GM19023 (cell line): ENCODE measurements at regions not wholly inside any gene's neighbourhood (a gene's known extent, or its start where the extent isn't known, plus 50 kb on each side); places are given as distances from the start of the nearest gene placed in this dataset.
"Not testable (repeated sequence)": the region's sequence is repeated elsewhere in the genome, so short reads cannot be mapped to it uniquely, and the experiment has no call there.

ENCODE experiments used
- ATAC-seq: cut with Tn5 transposase; IDR thresholded peaks from one replicate; pipeline ENCODE4 v1.9.1; 2021; ENCODE audit warnings: mild to moderate bottlenecking, moderate library complexity; ENCODE audit not compliant: unreplicated experiment

DNA sequence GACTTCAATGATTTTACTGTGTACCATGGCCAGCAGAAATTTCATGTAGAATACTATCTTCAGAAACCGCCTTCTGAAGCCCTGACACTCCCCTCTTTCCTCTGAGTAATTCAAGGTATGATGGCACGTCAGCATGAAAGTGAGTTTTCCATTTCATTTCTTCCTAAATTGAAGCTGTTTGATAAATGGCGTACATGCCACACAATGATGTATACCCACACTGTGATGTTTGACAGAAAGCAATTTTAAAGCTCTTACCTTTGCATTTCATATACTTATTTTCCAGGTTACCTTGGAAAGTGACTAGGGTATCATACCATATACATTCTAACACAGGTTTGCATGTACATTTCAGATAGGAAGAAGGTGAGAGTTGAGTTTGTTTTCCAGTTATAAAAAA, 147.9 kb upstream of the LRRC3B start:
- ATAC-seq, result no peak

DNA sequence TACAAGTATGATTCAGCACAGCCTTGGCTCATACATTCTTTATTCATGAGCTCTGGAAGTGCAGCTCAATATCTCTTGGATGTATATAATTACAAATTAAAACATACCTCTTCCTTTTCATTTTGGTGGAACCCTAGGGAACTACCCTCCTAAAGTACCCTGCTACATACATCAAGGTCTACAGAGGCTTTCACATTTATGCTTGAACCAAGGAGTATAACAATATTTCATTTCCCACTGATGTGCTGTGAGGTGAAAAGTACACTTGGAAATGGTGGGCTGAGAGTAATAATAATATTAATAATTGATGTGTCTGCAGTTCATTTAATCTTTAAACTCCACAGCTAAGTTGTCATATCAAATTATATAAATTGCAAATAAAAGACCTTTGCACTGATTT, 142.2 kb upstream of the LRRC3B start:
- ATAC-seq, result no peak

DNA sequence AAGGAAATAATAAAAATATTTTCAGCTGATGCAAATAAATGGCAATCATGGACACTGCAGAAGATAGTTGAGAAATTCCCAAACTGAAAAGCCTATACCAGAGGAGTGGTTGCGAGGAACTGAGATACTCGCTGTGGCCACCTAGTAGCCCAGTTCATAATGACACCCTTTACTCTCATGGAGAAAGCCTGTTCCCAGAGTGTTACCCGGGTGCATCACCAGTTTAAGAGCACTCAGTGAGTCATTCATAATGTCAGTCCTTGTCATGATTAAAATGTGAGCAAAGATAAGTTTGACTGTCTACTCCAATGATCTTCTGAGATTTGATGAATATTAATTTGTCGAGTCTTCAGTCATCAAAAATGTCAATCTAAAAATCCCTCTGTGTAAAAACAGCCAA, 138.4 kb upstream of the LRRC3B start:
- no peak for ATAC-seq

DNA sequence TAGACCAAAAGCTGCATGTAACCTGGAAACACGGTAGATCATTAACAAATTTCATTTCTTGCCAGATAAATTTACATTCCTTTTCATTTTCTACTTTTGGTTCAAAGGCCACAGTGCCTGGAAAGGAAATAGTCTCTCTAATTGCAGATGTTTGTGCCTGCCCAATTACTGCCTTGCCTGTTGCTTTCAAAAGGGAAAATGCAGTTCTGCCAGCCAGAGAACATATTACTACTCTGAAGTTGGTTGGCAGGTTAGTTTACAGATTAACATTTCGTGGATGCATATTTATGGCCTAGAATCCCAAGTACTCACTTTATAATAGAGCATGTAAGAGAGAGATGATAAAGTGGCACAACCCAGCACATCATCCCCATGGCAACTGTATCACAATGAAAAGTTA, 124.3 kb upstream of the LRRC3B start:
- no peak for ATAC-seq

DNA sequence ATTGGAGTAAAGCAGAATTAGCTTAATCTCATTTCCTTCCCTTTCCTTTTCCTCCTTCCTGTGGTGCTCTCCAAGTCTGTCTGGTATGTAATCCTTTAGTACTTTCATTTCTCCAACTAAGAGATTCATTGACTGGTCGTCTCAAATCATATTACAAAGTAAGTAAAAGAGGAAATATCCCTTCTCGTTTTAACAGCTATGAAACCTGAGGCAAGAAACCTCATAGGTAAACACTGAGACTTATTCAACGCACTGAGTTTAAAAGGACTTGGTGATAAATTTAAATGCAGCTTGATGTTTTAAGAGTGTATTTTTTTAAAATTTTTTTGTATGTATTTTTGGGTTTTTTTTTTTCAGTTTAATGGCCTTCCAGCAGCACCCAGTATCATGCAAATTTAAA, 117.2 kb upstream of the LRRC3B start:
- no peak for ATAC-seq

DNA sequence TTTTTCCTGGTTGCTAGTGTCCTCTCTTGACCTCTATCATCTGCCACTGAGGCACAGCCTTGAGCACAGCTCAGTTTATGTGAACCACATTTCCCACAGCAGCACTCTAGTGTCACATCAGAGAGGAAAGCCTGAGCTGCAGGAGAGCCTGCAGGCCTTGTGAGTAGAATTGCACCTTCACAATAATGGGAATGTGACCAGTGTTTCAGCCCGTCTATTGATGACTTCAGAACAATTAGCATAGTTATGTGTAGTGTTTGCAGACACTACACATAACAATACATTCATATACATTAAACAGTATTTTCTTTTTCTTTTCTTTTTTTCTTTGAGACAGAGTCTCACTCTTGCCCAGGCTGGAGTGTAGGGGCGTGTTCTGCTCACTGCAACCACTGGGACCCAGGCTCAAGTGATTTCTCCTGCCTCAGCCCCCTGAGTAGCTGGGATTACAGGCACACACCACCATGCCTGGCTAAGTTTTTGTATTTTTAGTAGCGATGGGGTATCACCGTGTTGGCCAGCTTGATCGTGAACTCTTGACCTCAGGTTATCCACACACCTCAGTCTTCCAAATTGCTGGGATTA, 108.0 kb upstream of the LRRC3B start:
- not testable (repeated sequence) for ATAC-seq

DNA sequence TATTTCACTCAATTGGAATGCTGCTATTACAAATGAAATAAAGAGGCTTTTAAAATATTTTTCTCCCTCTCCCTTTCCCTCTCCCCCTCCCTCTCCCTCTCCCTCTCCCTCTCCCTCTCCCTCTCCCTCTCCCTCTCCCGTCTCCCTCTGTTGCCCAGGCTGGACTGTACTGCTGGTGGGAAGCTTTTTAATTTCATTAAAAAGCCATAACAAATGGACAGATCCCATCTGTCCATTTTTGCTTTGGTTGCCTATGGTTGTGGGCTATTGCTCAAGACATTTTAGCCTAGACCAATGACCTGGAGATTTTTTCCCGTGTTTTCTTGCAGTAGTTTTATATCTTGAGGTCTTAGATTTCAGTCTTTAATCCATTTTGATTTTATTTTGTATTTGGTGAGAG, 107.2 kb upstream of the LRRC3B start:
- ATAC-seq, result no peak

DNA sequence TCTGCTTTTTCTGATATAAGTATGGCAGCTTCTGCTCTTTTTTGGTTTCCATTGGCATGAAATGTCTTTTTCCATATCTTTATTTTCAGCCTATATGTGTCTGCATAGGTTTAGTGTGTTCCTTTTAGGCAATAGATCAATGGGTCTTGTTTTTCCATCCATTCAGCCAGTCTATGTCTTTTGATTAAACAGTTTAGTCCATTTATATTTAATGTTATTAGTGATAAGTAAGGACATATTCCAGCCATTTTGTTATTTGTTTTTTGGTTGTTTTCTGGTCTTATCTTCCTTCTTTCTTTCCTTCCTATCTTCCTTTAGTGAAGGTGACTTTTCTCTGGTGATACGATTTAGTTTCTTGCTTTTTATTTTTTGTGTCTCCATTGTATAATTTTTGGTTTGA, 101.3 kb upstream of the LRRC3B start:
- no peak for ATAC-seq

DNA sequence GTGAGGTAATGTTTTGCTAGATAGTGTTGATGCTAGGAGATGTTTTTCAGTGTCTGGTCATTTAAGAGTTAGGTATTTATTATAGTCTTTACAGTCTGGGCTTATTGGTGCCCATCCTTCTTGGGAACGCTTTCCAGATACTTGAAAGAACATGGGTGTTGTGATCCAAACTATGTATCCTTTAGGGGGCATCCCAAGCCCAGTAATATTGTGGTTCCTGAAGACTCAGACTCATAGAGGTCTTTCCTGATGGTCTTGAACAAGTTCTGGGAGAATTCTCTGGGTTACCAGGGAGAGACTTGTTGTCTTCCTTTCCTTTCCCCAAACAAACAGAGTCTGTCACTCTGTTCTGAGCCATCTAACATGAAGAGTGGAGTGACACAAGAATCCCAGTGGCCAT, 99.7 kb upstream of the LRRC3B start:
- ATAC-seq, result no peak

DNA sequence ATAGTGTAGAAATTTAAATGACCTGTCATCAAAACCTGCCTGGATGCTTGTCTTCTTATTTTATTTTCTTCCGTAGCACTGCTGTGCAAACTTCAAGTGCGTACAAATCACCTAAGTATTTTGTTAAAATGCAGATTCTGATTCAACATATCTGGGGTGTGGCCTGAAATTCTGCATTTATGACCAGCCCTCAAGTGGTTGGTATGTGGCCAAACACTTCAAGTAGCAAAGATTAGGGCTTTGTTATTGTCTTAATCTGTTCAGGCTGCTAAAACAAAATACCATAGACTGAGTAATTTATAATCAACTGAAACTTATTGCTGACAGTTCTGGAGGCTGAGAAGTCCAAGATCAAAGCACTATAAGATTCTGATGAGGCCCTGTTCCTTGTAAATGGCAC, 97.6 kb upstream of the LRRC3B start:
- ATAC-seq, result no peak

DNA sequence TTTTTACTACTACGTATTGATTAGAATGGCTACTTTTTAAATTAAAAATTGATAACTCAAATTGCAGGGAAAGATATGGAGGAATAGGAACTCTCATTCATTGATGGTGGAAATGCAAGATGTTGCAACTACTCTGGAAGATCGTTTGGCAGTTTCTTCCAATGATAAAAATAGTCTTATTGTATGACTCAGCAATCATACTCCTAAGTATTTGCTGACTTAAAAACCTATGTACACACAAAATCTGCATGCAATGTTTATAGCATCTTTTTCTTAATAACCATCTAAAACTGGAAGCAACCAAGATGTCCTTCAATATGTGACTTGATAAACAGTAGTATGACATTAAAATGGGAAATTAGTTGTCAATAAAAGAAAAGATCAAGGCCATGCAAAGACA, 87.4 kb upstream of the LRRC3B start:
- ATAC-seq, result no peak

DNA sequence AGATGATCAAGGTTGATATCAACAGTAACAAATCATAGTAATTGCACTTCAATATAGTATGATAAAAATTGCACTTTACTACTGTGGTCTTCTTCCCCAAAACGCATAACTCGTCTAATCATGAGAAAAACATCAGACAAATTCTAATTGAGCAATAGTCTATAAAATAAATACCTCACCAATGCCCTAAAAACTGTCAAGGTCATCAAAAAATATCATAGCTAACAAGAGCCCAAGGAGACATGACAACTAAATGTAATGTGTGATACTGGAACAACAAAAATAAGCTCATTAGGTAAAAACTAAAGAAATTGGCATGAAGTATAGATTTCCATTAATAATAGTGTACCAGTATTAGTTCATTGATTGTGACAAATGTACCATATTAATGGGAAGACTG, 85.6 kb upstream of the LRRC3B start:
- no peak for ATAC-seq

DNA sequence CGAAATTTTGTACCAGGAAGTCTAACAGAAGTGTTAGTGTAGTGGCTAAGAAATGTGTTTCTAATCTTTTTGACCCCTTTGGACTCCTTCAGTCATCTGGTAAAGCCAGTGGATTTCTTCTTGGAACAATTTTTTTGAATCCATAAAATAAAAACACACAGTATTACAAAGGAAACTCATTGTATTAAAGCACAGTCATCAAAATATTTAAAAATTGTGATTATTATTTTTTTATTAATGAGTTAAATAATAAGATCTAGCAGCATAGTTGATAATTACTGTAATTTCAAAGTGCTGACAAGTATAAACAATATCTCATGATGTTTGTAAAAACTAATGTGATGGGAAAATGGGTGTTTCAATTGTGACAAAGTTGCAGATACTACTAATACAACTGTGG, 72.2 kb upstream of the LRRC3B start:
- ATAC-seq, result no peak

DNA sequence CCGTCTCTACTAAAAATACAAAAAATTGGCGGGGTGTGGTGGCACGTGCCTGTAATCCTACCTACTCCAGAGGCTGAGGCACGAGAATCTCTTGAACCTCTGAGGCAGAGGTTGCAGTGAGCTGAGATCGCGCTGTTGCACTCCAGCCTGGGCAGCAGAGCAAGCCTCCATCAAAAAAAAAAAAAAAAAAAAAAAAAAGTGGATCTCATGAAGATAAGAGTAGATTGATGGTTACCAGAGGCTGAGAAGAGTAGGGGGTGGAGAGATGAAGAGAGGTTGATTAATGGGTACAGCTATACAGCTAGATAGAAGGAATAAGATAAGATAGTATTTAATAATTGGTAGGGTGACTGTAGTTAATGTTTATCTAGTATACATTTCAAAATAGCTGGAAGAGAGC, 65.9 kb upstream of the LRRC3B start:
- ATAC-seq, result no peak

DNA sequence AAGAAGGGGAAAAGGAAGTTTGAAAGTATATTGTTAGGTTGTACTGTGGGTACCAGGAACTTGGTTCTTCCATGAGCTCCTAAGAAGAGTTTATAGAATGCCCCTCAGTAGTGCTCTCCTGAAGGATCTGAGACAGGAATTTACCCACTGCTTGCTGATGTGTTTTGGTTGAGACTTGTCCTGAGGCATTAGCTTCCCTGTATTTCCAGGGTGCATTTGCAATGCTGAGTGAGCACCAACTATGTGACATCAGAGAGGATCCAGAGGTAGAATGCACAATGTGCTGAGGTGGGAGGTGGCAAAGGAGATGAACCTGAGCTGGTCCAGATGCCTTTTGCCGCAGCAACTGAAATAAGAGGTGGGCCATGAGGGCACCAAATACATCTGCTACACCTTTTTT, 64.3 kb upstream of the LRRC3B start:
- ATAC-seq, result no peak

DNA sequence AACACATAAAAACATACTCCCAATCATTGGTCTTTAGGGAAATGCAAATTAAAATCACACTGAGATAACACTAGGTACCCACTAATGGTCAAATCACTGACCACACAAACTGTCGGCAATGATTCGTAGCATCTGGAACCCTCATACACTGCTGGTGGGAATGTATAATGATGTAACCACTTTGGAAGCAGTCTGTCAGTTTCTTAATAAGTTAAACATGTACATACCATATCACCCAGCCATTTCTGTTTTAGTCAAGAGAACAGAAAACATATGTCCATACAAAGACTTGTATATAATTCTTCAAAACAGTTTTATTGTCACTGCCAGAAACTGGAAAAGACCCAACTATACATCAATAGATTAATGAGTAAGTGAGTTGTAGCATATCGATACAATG, 63.3 kb upstream of the LRRC3B start:
- ATAC-seq, result no peak

DNA sequence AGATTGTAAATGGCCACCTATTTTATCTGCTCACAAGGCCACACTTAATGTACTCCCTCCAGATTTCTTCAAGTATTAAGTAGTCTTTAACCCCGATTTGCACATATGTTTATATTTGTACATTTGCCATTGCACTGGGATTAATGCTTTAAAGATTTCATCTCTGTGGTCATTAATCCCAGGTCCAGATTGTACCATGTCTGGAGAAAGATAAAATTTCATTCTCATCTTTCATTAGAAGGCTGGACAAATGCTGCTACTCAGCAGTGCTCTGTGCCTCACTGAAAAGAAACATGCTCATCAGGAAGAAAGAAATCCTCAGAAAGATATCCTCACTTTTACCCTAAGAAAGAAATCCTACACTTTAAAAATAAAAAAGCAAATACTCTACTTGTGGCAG, 62.5 kb upstream of the LRRC3B start:
- no peak for ATAC-seq

DNA sequence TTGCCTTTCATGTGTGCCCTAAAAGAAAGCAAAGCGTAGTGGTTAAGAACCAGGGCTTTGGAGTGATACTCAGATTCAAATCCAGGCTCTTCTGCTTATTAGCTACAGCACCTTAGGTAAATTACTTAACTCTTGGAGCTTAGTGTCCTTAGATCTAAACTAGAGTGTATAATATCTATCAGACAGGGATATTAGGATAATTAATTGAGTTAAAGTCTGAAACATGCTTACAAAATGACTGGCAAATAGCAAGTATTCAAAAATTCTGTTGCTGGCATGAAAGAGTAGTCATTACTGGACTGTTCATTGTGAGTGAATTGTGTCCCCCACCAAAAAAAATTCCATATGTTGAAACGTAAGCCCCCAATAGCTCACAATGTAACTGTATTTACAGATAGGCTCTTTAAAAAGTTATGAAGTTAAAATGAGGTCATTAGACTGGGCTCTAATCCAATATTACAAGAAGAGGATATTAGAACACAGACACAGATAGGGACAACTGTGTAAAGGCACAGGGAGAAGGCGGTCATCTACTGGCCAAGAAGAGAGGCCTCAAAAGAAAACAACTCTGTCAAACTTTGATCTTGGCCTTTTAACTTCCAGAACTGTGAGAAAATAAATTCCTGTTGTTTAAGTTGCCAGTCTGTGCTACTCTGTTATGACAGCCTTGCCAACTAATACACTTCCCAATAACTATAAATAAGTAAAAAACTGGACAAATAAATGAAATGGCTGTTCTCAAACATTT, 60.4 kb upstream of the LRRC3B start:
- no peak for ATAC-seq
